ENCODE measurements at regions not wholly inside any gene's neighbourhood (a gene's known extent, or its start where the extent isn't known, plus 50 kb on each side); places are given as distances from the start of the nearest gene placed in this dataset.

- Histone ChIP-seq H3K9me2 (ENCODE audit: insufficient read depth, low read length) (no peaks in the 10 kb centered on the region), H3K9me3 (ENCODE audit: low read length) (no peaks in the 10 kb centered on the region), H3K79me2 (ENCODE audit: insufficient read depth, low read depth, low read length) (no peaks in the 10 kb centered on the region), H3K4me1 (ENCODE audit: insufficient read depth, low read length, poor library complexity, severe bottlenecking) (no peaks in the 10 kb centered on the region), H3K27ac (ENCODE audit: low read depth, low read length, poor library complexity, severe bottlenecking) (no peak overlapping the region), H3K36me3 (ENCODE audit: insufficient read depth, low read length) (no peaks in the 10 kb centered on the region), H3K4me2 (ENCODE audit: low read length) (no peak overlapping the region), H4K20me1 (ENCODE audit: insufficient read depth, low read length) (no peaks in the 10 kb centered on the region), H3K4me3 (ENCODE audit: low read depth, low read length, poor library complexity, severe bottlenecking) (no peak overlapping the region), H2AFZ (ENCODE audit: low read length) (no peak overlapping the region)
- DNase-seq (ENCODE audit: low spot score): no peak
- POLR2A ChIA-PET: no interaction called here
- intact Hi-C loops (cut with micrococcal nuclease; ENCODE audit: unreplicated experiment): loop anchor here (10.0 kb wide), 1 partner anchor 57 kb away; no protein-coding TSS in a partner anchor
- no TSS peak for BruUV-seq (replicated peaks)
- no peak for TF ChIP-seq EZH2phosphoT487 (IDR thresholded peaks at IDR 0.05; ENCODE audit: borderline replicate concordance, low read depth, low read length)
- no peak for TF ChIP-seq CTCF (conservative IDR thresholded peaks at IDR 0.05; ENCODE audit: low read length)
- CTCF ChIA-PET (ENCODE audit: unreplicated experiment): no interaction called here
Measured at GRCh38 chr18:47582093-47582492, 330.6 kb upstream of the SKOR2 start.

GRCh38 chr18:47577520-47577919, 326.1 kb upstream of the SKOR2 start:
- H3K4me1 ChIP-seq (ENCODE audit: insufficient read depth, low read length, poor library complexity, severe bottlenecking): no peaks in the 10 kb centered on the region
- no peak overlapping the region for H2AFZ ChIP-seq (ENCODE audit: low read length)
- H3K9me3 ChIP-seq (ENCODE audit: low read length): no peaks in the 10 kb centered on the region
- no peaks in the 10 kb centered on the region for H3K9me2 ChIP-seq (ENCODE audit: insufficient read depth, low read length)
- no peaks in the 10 kb centered on the region for H4K20me1 ChIP-seq (ENCODE audit: insufficient read depth, low read length)
- ChIA-PET POLR2A (interaction anchor here (0.6 kb wide), 1 partner anchor 503 kb away, joined by 5 read pairs; no protein-coding TSS in a partner anchor), CTCF (ENCODE audit: unreplicated experiment) (no interaction called here)
- no peak overlapping the region for H3K4me3 ChIP-seq (ENCODE audit: low read depth, low read length, poor library complexity, severe bottlenecking)
- H3K4me2 ChIP-seq (ENCODE audit: low read length): no peak overlapping the region
- intact Hi-C loops (cut with micrococcal nuclease; ENCODE audit: unreplicated experiment): no loop called here
- no TSS peak for BruUV-seq (replicated peaks)
- H3K79me2 ChIP-seq (ENCODE audit: insufficient read depth, low read depth, low read length): no peaks in the 10 kb centered on the region
- no peaks in the 10 kb centered on the region for H3K36me3 ChIP-seq (ENCODE audit: insufficient read depth, low read length)
- DNase-seq (ENCODE audit: low spot score): no peak
- no peak overlapping the region for H3K27ac ChIP-seq (ENCODE audit: low read depth, low read length, poor library complexity, severe bottlenecking)
- no peak for TF ChIP-seq CTCF (conservative IDR thresholded peaks at IDR 0.05; ENCODE audit: low read length)
- TF ChIP-seq EZH2phosphoT487 (IDR thresholded peaks at IDR 0.05; ENCODE audit: borderline replicate concordance, low read depth, low read length): no peak

GRCh38 chr18:47574966-47575365, 323.5 kb upstream of the SKOR2 start:
- Histone ChIP-seq H3K36me3 (ENCODE audit: insufficient read depth, low read length) (no peaks in the 10 kb centered on the region), H3K4me2 (ENCODE audit: low read length) (no peak overlapping the region), H2AFZ (ENCODE audit: low read length) (no peak overlapping the region), H3K4me3 (ENCODE audit: low read depth, low read length, poor library complexity, severe bottlenecking) (no peak overlapping the region), H3K9me3 (ENCODE audit: low read length) (no peaks in the 10 kb centered on the region), H3K9me2 (ENCODE audit: insufficient read depth, low read length) (no peaks in the 10 kb centered on the region), H3K4me1 (ENCODE audit: insufficient read depth, low read length, poor library complexity, severe bottlenecking) (no peaks in the 10 kb centered on the region), H3K79me2 (ENCODE audit: insufficient read depth, low read depth, low read length) (no peaks in the 10 kb centered on the region), H4K20me1 (ENCODE audit: insufficient read depth, low read length) (no peaks in the 10 kb centered on the region), H3K27ac (ENCODE audit: low read depth, low read length, poor library complexity, severe bottlenecking) (no peak overlapping the region)
- no TSS peak for BruUV-seq (replicated peaks)
- POLR2A ChIA-PET: no interaction called here
- intact Hi-C loops (cut with micrococcal nuclease; ENCODE audit: unreplicated experiment): no loop called here
- CTCF ChIA-PET (ENCODE audit: unreplicated experiment): no interaction called here
- TF ChIP-seq EZH2phosphoT487 (IDR thresholded peaks at IDR 0.05; ENCODE audit: borderline replicate concordance, low read depth, low read length) (no peak), CTCF (conservative IDR thresholded peaks at IDR 0.05; ENCODE audit: low read length) (no peak)
- DNase-seq (ENCODE audit: low spot score): no peak
